ENCODE measurements at regions not wholly inside any gene's neighbourhood (a gene's known extent, or its start where the extent isn't known, plus 50 kb on each side); places are given as distances from the start of the nearest gene placed in this dataset.

GRCh38 chr5:67402526-67402925, 205.9 kb upstream of the CD180 start:
- TF ChIP-seq EP300 (IDR thresholded peaks at IDR 0.05) (no peak), CTCF (IDR thresholded peaks at IDR 0.05) (no peak), POLR2A (IDR thresholded peaks at IDR 0.05) (no peak)
- DNase-seq = no peak
- Histone ChIP-seq H3K36me3 (no peaks in the 10 kb centered on the region), H3K27ac (no peak overlapping the region), H3K27me3 (no peaks in the 10 kb centered on the region), H3K4me3 (no peak overlapping the region), H3K9me3 (no peaks in the 10 kb centered on the region), H3K4me1 (ENCODE audit: insufficient read depth) (peaks cover 1% of the 10 kb centered on the region)
- WGBS, 3 donors = 78 to 90% (median 82%) methylated on average over 5 of the region's 5 CpGs
- intact Hi-C loops (cut with DNase I) = no loop called here

- no peak overlapping the region for H3K27ac ChIP-seq
- H3K4me1 ChIP-seq (ENCODE audit: insufficient read depth) = peaks cover 1% of the 10 kb centered on the region
- WGBS, 3 donors = 8 to 16% (median 11%) methylated on average over 2 of the region's 2 CpGs
- no peak for DNase-seq
- H3K36me3 ChIP-seq = no peaks in the 10 kb centered on the region
- no peaks in the 10 kb centered on the region for H3K9me3 ChIP-seq
- H3K4me3 ChIP-seq = no peak overlapping the region
- no peaks in the 10 kb centered on the region for H3K27me3 ChIP-seq
- TF ChIP-seq CTCF (IDR thresholded peaks at IDR 0.05) = no peak
- no peak for TF ChIP-seq EP300 (IDR thresholded peaks at IDR 0.05)
- TF ChIP-seq POLR2A (IDR thresholded peaks at IDR 0.05) = no peak
- intact Hi-C loops (cut with DNase I) = no loop called here
These were observed 204.6 kb upstream of the CD180 start for GRCh38 chr5:67401172-67401571.

- no peak overlapping the region for H3K27ac ChIP-seq
- no peaks in the 10 kb centered on the region for H3K36me3 ChIP-seq
- intact Hi-C loops (cut with DNase I) = no loop called here
- no peaks in the 10 kb centered on the region for H3K27me3 ChIP-seq
- 40 to 49% (median 47%) methylated on average over 3 of the region's 3 CpGs for WGBS, 3 donors
- no peak for DNase-seq
- no peak overlapping the region for H3K4me3 ChIP-seq
- TF ChIP-seq POLR2A (IDR thresholded peaks at IDR 0.05) (no peak), EP300 (IDR thresholded peaks at IDR 0.05) (no peak), CTCF (IDR thresholded peaks at IDR 0.05) (no peak)
- H3K4me1 ChIP-seq (ENCODE audit: insufficient read depth) = peaks cover 1% of the 10 kb centered on the region
- H3K9me3 ChIP-seq = no peaks in the 10 kb centered on the region
These were observed 204.2 kb upstream of the CD180 start for GRCh38 chr5:67400752-67401151.

- H3K27me3 ChIP-seq = no peaks in the 10 kb centered on the region
- H3K9me3 ChIP-seq = no peaks in the 10 kb centered on the region
- intact Hi-C loops (cut with DNase I) = loop anchor here in 1 of 4 donors (10.0 kb wide), 1 partner anchor 151 kb away; no protein-coding TSS in a partner anchor
- peaks cover 1% of the 10 kb centered on the region for H3K4me1 ChIP-seq (ENCODE audit: insufficient read depth)
- no peak overlapping the region for H3K27ac ChIP-seq
- H3K4me3 ChIP-seq = no peak overlapping the region
- no peak for DNase-seq
- TF ChIP-seq CTCF (IDR thresholded peaks at IDR 0.05) (peak in 1 of 3 donors; percentile 33), POLR2A (IDR thresholded peaks at IDR 0.05) (no peak), EP300 (IDR thresholded peaks at IDR 0.05) (no peak)
- WGBS, 3 donors = 13 to 31% (median 18%) methylated on average over 2 of the region's 2 CpGs
- H3K36me3 ChIP-seq = no peaks in the 10 kb centered on the region
These were observed 199.3 kb upstream of the CD180 start for GRCh38 chr5:67395790-67396418.
